GM13977 (cell line): ENCODE measurements at regions not wholly inside any gene's neighbourhood (a gene's known extent, or its start where the extent isn't known, plus 50 kb on each side); places are given as distances from the start of the nearest gene placed in this dataset.
"Not testable (repeated sequence)": the region's sequence is repeated elsewhere in the genome, so short reads cannot be mapped to it uniquely, and the experiment has no call there.

Experiments used
- DNase-seq: peaks from one replicate; pipeline ENCODE4 v3.0.0; 2012; ENCODE audit warnings: low spot score
- in situ Hi-C: fragments of 300-500 bp; cut with MboI; formaldehyde crosslinking; loops from one replicate; pipeline ENCODE4 v1.12.0; 2022; ENCODE audit warnings: low sequenced_read_pairs, low pct_unique_long_range_greater_than_20kb, mixed read lengths, inconsistent platforms; ENCODE audit not compliant: unreplicated experiment
- TF ChIP-seq, protein P1 (sequence below): IDR thresholded peaks from 2 replicates; pipeline ENCODE4 v1.5.1; 2012; ENCODE audit warnings: mild to moderate bottlenecking, control low read depth; ENCODE audit not compliant: insufficient read depth; ENCODE audit errors: extremely low read depth, missing control alignments

GRCh38 chr2:198517976-198518375 is 713.6 kb downstream of the PLCL1 start:
- in situ Hi-C loops = no loop called here
- DNase-seq = no peak
- TF ChIP-seq, protein P1, sequence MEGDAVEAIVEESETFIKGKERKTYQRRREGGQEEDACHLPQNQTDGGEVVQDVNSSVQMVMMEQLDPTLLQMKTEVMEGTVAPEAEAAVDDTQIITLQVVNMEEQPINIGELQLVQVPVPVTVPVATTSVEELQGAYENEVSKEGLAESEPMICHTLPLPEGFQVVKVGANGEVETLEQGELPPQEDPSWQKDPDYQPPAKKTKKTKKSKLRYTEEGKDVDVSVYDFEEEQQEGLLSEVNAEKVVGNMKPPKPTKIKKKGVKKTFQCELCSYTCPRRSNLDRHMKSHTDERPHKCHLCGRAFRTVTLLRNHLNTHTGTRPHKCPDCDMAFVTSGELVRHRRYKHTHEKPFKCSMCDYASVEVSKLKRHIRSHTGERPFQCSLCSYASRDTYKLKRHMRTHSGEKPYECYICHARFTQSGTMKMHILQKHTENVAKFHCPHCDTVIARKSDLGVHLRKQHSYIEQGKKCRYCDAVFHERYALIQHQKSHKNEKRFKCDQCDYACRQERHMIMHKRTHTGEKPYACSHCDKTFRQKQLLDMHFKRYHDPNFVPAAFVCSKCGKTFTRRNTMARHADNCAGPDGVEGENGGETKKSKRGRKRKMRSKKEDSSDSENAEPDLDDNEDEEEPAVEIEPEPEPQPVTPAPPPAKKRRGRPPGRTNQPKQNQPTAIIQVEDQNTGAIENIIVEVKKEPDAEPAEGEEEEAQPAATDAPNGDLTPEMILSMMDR = no peak

DNA sequence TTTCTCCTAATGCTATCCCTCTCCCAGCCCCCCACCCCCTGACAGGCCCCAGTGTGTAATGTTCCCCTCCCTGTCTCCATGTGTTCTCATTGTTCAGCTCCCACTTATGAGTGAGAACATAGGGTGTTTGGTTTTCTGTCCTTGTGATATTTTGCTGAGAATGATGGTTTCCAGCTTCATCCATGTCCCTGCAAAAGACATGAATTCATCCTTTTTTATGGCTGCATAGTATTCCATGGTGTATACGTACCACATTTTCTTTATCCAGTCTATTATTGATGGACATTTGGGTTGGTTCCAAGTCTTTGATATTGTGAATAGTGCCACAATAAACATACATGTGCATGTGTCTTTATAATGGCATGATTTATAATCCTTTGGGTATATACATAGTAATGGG is 704.2 kb downstream of the PLCL1 start:
- not testable (repeated sequence) for DNase-seq

DNA sequence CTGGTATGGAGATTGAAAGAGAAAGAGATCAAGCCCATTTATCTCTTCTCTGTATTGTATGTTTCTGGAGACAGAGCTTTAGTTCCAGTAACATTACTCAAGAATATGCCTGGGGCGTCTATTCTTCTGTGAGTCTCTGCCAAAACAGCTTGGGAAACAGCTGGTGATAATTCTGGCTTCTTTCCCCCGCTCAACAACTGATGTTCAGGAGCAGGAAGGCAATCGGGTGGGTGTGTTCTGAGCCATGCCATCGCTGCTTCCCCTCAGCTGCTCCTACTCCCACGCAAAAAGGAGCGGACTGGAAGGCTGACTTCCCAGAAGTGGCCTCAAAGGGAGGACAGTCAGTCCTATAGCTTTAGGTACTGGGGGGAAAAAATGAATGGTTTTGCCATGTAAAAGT is 695.1 kb downstream of the PLCL1 start:
- DNase-seq = no peak
- TF ChIP-seq, protein P1 = no peak
- in situ Hi-C loops = no loop called here

More for the DNA sequence above, 704.2 kb downstream of the PLCL1 start:
- in situ Hi-C loops = not testable (repeated sequence)

GRCh38 chr2:198498516-198498915 is 694.1 kb downstream of the PLCL1 start:
- TF ChIP-seq, protein P1 = no peak
- in situ Hi-C loops = no loop called here
- no peak for DNase-seq

GRCh38 chr2:198498048-198498447 is 693.7 kb downstream of the PLCL1 start:
- DNase-seq = no peak
- in situ Hi-C loops = no loop called here
- TF ChIP-seq, protein P1 = no peak

DNA sequence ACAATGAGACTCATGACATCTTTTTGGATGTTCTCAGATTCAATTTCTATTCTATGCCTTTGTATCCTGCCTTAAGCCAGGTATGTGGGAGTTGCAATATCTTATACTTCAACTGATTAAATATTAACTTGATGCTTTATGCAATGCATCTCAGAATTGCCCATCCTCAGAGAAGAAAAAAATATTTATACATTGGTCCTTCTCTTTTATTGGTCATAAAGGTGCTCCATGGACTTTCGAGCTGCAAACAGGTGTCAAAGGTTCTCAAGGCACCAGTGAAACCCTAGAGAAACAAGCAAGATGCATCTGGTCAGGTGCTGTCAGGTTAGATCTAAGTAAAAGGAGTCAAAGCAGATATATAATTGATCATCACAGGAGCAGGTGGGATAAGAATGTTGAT is 690.5 kb downstream of the PLCL1 start:
- in situ Hi-C loops = no loop called here
- DNase-seq = no peak
- TF ChIP-seq, protein P1 = no peak

DNA sequence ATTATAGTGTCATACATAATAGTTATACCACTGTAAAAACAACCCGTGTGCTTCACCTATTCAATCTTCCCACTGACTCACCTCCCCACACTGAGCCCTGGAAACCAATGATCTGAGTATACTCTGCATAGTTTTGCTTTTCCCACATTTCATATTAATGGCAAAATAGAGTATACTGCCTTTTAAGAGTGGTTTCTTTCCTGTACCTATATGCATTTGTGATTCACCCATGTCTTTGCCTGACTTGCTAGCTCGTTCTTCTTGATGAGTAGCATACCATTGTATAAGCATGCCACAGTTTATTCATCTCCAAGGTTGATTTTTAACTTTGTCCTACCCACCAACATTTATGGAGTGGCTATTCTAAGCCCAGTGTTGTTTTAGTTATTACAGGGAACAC is 686.4 kb downstream of the PLCL1 start:
- no peak for DNase-seq
- in situ Hi-C loops = no loop called here
- TF ChIP-seq, protein P1 = no peak
